ENCODE measurements at regions not wholly inside any gene's neighbourhood (a gene's known extent, or its start where the extent isn't known, plus 50 kb on each side); places are given as distances from the start of the nearest gene placed in this dataset.

GRCh38 chr2:11919953-11920352 is 173.5 kb downstream of the LPIN1 start:
- TF ChIP-seq EZH2 (IDR thresholded peaks at IDR 0.05; ENCODE audit: low read length), result no peak
- TF ChIP-seq, protein P1, sequence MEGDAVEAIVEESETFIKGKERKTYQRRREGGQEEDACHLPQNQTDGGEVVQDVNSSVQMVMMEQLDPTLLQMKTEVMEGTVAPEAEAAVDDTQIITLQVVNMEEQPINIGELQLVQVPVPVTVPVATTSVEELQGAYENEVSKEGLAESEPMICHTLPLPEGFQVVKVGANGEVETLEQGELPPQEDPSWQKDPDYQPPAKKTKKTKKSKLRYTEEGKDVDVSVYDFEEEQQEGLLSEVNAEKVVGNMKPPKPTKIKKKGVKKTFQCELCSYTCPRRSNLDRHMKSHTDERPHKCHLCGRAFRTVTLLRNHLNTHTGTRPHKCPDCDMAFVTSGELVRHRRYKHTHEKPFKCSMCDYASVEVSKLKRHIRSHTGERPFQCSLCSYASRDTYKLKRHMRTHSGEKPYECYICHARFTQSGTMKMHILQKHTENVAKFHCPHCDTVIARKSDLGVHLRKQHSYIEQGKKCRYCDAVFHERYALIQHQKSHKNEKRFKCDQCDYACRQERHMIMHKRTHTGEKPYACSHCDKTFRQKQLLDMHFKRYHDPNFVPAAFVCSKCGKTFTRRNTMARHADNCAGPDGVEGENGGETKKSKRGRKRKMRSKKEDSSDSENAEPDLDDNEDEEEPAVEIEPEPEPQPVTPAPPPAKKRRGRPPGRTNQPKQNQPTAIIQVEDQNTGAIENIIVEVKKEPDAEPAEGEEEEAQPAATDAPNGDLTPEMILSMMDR (optimal IDR thresholded peaks at IDR 0.05 in 1 of 3, IDR thresholded peaks at IDR 0.05 in 1 of 3, conservative IDR thresholded peaks at IDR 0.05 in 1 of 3; ENCODE audit: extremely low read depth in 1 of 3, insufficient read depth in 2 of 3, low read length in 3 of 3), result no peak
- dilution Hi-C loops (cut with MboI; ENCODE audit: extremely low pct_ligation_motif_present, low sequenced_read_pairs), result no loop called here
- FAIRE-seq, result no peak

DNA sequence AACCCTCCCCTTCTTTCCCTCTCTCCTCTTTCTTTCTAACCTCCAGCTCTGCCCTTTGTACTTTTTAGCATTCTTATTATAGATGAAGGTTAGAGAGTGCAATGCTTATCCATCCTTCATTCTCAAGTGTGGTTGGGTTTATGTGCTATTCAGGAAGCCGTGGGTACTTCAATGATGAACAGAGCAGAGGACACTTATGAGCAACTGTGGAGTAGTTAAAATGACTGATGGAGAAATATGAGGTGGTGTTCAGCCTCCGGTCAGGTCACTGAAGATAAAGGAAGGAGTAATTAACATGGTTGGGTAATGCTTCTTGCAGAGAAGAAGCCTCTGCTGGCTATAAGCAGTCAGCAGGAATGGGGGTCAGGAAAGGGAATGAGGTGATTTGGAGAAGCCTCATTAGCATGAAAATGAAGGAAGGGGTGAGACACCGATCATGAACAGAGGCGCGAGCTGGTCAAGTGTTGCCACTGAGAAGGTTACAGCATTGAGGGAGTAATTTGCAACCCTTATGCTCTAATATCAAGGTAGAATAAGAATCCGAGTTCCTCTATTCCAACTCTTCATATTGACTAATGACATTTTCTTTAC is 174.7 kb downstream of the LPIN1 start:
- FAIRE-seq (no peak), DNase-seq (ENCODE audit: low read depth, low spot score) (no peak)
- dilution Hi-C loops (cut with MboI; ENCODE audit: extremely low pct_ligation_motif_present, low sequenced_read_pairs), result no loop called here
- no peak overlapping the region for H3K4me2 ChIP-seq (ENCODE audit: control insufficient read depth, extremely low read depth, insufficient read depth, low read depth, low read length)
- no peaks in the 10 kb centered on the region for H3K79me2 ChIP-seq (ENCODE audit: control insufficient read depth, insufficient read depth, low read length)
- no peak overlapping the region for H3K27ac ChIP-seq (ENCODE audit: control insufficient read depth, insufficient read depth, low read length)
- H3K36me3 ChIP-seq (ENCODE audit: control insufficient read depth in 2 of 2, extremely low read depth in 1 of 2, insufficient read depth in 2 of 2, low read length in 2 of 2), result no peaks in the 10 kb centered on the region
- no peaks in the 10 kb centered on the region for H3K27me3 ChIP-seq (ENCODE audit: control insufficient read depth, extremely low read depth, insufficient read depth, low read length)
- no peaks in the 10 kb centered on the region for H4K20me1 ChIP-seq (ENCODE audit: control insufficient read depth, extremely low read depth, insufficient read depth, low read length)
- H3K9me3 ChIP-seq (ENCODE audit: control insufficient read depth, low read depth, low read length), result no peaks in the 10 kb centered on the region
- H3K9ac ChIP-seq (ENCODE audit: control insufficient read depth, extremely low read depth, insufficient read depth, low read length), result no peak overlapping the region
- TF ChIP-seq, protein P1 (optimal IDR thresholded peaks at IDR 0.05 in 1 of 3, IDR thresholded peaks at IDR 0.05 in 1 of 3, conservative IDR thresholded peaks at IDR 0.05 in 1 of 3; ENCODE audit: extremely low read depth in 1 of 3, insufficient read depth in 2 of 3, low read length in 3 of 3), result no peak
- no peak for TF ChIP-seq EZH2 (IDR thresholded peaks at IDR 0.05; ENCODE audit: low read length)
- no peaks in the 10 kb centered on the region for H3K9me1 ChIP-seq (ENCODE audit: control insufficient read depth, extremely low read depth, insufficient read depth, low read length)
- no peaks in the 10 kb centered on the region for H3K4me1 ChIP-seq (ENCODE audit: control insufficient read depth, extremely low read depth, insufficient read depth, low read length)
- H2AFZ ChIP-seq (ENCODE audit: control insufficient read depth, low read length), result no peak overlapping the region
- no peak overlapping the region for H3K4me3 ChIP-seq (ENCODE audit: control insufficient read depth in 2 of 3, extremely low read depth in 1 of 3, insufficient read depth in 2 of 3, low read depth in 1 of 3, low read length in 3 of 3)

More at GRCh38 chr2:11919953-11920352, 173.5 kb downstream of the LPIN1 start:
- Histone ChIP-seq H3K27me3 (ENCODE audit: control insufficient read depth, extremely low read depth, insufficient read depth, low read length) (no peaks in the 10 kb centered on the region), H3K79me2 (ENCODE audit: control insufficient read depth, insufficient read depth, low read length) (no peaks in the 10 kb centered on the region), H3K36me3 (ENCODE audit: control insufficient read depth in 2 of 2, extremely low read depth in 1 of 2, insufficient read depth in 2 of 2, low read length in 2 of 2) (no peaks in the 10 kb centered on the region), H3K4me3 (ENCODE audit: control insufficient read depth in 2 of 3, extremely low read depth in 1 of 3, insufficient read depth in 2 of 3, low read depth in 1 of 3, low read length in 3 of 3) (no peak overlapping the region), H4K20me1 (ENCODE audit: control insufficient read depth, extremely low read depth, insufficient read depth, low read length) (no peaks in the 10 kb centered on the region), H3K9ac (ENCODE audit: control insufficient read depth, extremely low read depth, insufficient read depth, low read length) (no peak overlapping the region), H3K27ac (ENCODE audit: control insufficient read depth, insufficient read depth, low read length) (no peak overlapping the region), H3K4me1 (ENCODE audit: control insufficient read depth, extremely low read depth, insufficient read depth, low read length) (no peaks in the 10 kb centered on the region), H3K9me3 (ENCODE audit: control insufficient read depth, low read depth, low read length) (no peaks in the 10 kb centered on the region), H2AFZ (ENCODE audit: control insufficient read depth, low read length) (no peak overlapping the region), H3K9me1 (ENCODE audit: control insufficient read depth, extremely low read depth, insufficient read depth, low read length) (no peaks in the 10 kb centered on the region), H3K4me2 (ENCODE audit: control insufficient read depth, extremely low read depth, insufficient read depth, low read depth, low read length) (no peak overlapping the region)
- DNase-seq (ENCODE audit: low read depth, low spot score), result no peak
